ENCODE measurements at regions not wholly inside any gene's neighbourhood (a gene's known extent, or its start where the extent isn't known, plus 50 kb on each side); places are given as distances from the start of the nearest gene placed in this dataset.

DNA sequence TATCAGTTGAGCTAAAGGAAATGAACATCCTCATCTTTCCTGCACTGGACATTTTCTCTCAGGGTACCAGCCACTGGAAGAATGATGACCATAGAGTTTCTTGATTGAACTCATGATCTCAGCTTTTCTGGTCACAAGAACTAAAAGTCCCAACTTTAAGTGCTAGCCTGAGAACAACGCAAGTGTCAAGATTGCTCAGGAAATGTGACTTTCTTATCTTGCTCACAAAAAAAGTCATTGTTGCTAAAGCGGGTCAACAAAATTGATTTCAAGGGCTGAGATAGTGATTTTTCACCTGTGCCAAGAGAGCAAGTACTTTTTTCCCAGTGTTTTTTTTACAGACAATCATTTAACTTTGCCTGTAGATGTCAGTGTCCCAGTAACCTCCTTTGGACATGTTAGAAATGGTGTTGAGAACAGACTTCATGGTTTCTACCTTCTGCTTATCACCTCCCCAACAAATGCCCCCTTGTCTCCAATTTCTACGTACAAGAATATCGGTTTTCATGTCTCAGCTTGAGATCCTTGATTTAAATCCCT, 125.9 kb downstream of the SEMA6D start:
- no peaks in the 10 kb centered on the region for H3K27me3 ChIP-seq (ENCODE audit: insufficient read depth, low read length)
- H3K79me2 ChIP-seq (ENCODE audit: insufficient read depth, low read length) = no peaks in the 10 kb centered on the region
- DNase-seq (ENCODE audit: insufficient read length, low spot score, missing footprints) = no peak
- H3K36me3 ChIP-seq (ENCODE audit: insufficient read depth, low read length) = no peaks in the 10 kb centered on the region
- no peaks in the 10 kb centered on the region for H3K4me1 ChIP-seq (ENCODE audit: insufficient read depth, low read length)
- H4K20me1 ChIP-seq (ENCODE audit: insufficient read depth, low read length) = no peaks in the 10 kb centered on the region
- TF ChIP-seq, protein P1, sequence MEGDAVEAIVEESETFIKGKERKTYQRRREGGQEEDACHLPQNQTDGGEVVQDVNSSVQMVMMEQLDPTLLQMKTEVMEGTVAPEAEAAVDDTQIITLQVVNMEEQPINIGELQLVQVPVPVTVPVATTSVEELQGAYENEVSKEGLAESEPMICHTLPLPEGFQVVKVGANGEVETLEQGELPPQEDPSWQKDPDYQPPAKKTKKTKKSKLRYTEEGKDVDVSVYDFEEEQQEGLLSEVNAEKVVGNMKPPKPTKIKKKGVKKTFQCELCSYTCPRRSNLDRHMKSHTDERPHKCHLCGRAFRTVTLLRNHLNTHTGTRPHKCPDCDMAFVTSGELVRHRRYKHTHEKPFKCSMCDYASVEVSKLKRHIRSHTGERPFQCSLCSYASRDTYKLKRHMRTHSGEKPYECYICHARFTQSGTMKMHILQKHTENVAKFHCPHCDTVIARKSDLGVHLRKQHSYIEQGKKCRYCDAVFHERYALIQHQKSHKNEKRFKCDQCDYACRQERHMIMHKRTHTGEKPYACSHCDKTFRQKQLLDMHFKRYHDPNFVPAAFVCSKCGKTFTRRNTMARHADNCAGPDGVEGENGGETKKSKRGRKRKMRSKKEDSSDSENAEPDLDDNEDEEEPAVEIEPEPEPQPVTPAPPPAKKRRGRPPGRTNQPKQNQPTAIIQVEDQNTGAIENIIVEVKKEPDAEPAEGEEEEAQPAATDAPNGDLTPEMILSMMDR (IDR thresholded peaks at IDR 0.05; ENCODE audit: extremely low read depth, low read depth, low read length) = no peak
- H2AFZ ChIP-seq (ENCODE audit: low read length) = no peak overlapping the region
- H3K9me3 ChIP-seq (ENCODE audit: low read depth, low read length) = no peaks in the 10 kb centered on the region
- H3K4me3 ChIP-seq (ENCODE audit: insufficient read depth, low read length) = no peak overlapping the region
- H3K27ac ChIP-seq (ENCODE audit: low read depth, low read length) = no peak overlapping the region
- no peak overlapping the region for H3K4me2 ChIP-seq (ENCODE audit: insufficient read depth, low read length)

DNA sequence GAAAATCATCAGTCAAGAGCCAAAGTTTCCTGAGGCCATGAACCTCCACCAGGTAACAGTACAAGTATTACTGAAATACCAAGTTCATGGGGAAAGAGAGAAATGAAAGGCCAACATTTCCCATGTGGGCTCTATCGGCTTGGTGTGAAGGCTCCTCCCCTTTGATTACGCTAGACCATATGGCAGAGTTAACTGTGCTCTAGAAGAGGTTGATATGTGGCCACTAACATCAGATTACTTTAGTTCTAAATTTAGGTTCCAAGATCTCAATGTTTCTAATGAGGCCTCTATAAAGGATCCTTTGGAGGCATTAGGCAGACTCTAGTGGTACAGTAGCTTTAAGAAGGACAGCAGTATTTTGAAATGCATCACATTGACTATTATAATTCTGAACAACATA, 127.1 kb downstream of the SEMA6D start:
- TF ChIP-seq, protein P1 (IDR thresholded peaks at IDR 0.05; ENCODE audit: extremely low read depth, low read depth, low read length) = no peak
- no peaks in the 10 kb centered on the region for H3K79me2 ChIP-seq (ENCODE audit: insufficient read depth, low read length)
- H3K4me1 ChIP-seq (ENCODE audit: insufficient read depth, low read length) = no peaks in the 10 kb centered on the region
- no peak overlapping the region for H3K27ac ChIP-seq (ENCODE audit: low read depth, low read length)
- no peaks in the 10 kb centered on the region for H3K27me3 ChIP-seq (ENCODE audit: insufficient read depth, low read length)
- DNase-seq (ENCODE audit: insufficient read length, low spot score, missing footprints) = no peak
- no peak overlapping the region for H2AFZ ChIP-seq (ENCODE audit: low read length)
- no peaks in the 10 kb centered on the region for H3K9me3 ChIP-seq (ENCODE audit: low read depth, low read length)
- H3K4me3 ChIP-seq (ENCODE audit: insufficient read depth, low read length) = no peak overlapping the region
- H3K4me2 ChIP-seq (ENCODE audit: insufficient read depth, low read length) = no peak overlapping the region
- H4K20me1 ChIP-seq (ENCODE audit: insufficient read depth, low read length) = no peaks in the 10 kb centered on the region
- H3K36me3 ChIP-seq (ENCODE audit: insufficient read depth, low read length) = no peaks in the 10 kb centered on the region

DNA sequence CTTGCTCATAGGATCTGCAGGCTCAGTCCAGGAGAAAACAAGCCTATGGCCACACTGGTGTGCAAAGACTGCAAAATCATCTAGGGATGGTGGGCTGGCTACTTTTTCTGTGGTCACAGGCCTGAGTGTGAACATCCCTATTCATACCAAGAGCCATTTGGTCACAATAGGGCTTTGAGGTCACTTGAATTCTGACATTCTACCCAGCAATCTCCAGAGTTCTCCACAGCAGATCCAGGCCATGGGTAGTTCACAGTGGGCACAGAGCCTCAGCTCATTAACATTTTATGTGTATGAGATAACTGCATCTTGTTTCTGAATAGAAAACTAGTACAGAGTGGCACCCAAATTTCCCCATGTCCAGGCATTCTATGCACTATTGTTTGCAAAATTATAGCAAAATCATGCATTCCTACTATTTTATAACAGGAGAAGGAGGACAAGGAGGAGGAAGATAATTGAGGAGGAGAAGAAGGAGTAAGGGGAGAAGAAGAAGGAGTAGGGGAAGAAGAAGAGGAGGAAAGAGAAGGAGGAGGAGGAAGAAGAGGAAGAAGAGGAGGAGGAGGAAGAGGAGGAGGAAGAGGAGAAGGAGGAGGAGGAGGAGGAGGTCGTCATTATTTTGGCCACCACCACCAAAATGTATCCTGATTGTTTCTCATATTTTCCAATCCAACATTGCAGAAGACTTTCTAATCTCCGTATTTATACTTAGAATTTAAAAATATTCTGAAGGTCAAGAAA, 129.0 kb downstream of the SEMA6D start:
- H3K27me3 ChIP-seq (ENCODE audit: insufficient read depth, low read length) = no peaks in the 10 kb centered on the region
- TF ChIP-seq, protein P1 (IDR thresholded peaks at IDR 0.05; ENCODE audit: extremely low read depth, low read depth, low read length) = no peak
- no peaks in the 10 kb centered on the region for H3K9me3 ChIP-seq (ENCODE audit: low read depth, low read length)
- no peak overlapping the region for H2AFZ ChIP-seq (ENCODE audit: low read length)
- no peak for DNase-seq (ENCODE audit: insufficient read length, low spot score, missing footprints)
- no peaks in the 10 kb centered on the region for H3K79me2 ChIP-seq (ENCODE audit: insufficient read depth, low read length)
- no peaks in the 10 kb centered on the region for H4K20me1 ChIP-seq (ENCODE audit: insufficient read depth, low read length)
- no peaks in the 10 kb centered on the region for H3K36me3 ChIP-seq (ENCODE audit: insufficient read depth, low read length)
- H3K27ac ChIP-seq (ENCODE audit: low read depth, low read length) = no peak overlapping the region
- no peak overlapping the region for H3K4me3 ChIP-seq (ENCODE audit: insufficient read depth, low read length)
- no peak overlapping the region for H3K4me2 ChIP-seq (ENCODE audit: insufficient read depth, low read length)
- H3K4me1 ChIP-seq (ENCODE audit: insufficient read depth, low read length) = no peaks in the 10 kb centered on the region

DNA sequence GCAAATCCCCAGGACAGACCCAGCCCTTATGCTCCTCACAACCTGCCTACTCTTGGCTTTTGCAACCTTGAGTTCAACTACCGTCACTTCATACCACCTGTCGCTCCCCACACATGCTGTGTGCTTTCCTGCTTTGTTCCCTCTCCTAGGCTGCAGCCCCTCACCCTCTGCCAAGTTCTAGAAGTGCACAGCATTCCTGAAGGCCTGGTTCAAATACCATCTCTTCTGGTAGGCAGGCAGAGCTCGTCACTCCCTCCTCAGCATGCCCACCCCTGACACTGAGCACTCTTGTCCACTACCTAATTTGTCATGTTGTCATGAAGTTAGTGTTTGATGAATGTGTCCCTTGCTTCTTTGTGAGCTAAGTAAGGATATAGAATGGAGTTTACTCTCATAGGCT, 129.6 kb downstream of the SEMA6D start:
- Histone ChIP-seq H3K79me2 (ENCODE audit: insufficient read depth, low read length) (no peaks in the 10 kb centered on the region), H3K9me3 (ENCODE audit: low read depth, low read length) (no peaks in the 10 kb centered on the region), H3K4me2 (ENCODE audit: insufficient read depth, low read length) (no peak overlapping the region), H3K4me1 (ENCODE audit: insufficient read depth, low read length) (no peaks in the 10 kb centered on the region), H2AFZ (ENCODE audit: low read length) (no peak overlapping the region), H3K27ac (ENCODE audit: low read depth, low read length) (no peak overlapping the region), H3K4me3 (ENCODE audit: insufficient read depth, low read length) (no peak overlapping the region), H3K36me3 (ENCODE audit: insufficient read depth, low read length) (no peaks in the 10 kb centered on the region), H4K20me1 (ENCODE audit: insufficient read depth, low read length) (no peaks in the 10 kb centered on the region), H3K27me3 (ENCODE audit: insufficient read depth, low read length) (no peaks in the 10 kb centered on the region)
- TF ChIP-seq, protein P1 (IDR thresholded peaks at IDR 0.05; ENCODE audit: extremely low read depth, low read depth, low read length) = no peak
- DNase-seq (ENCODE audit: insufficient read length, low spot score, missing footprints) = no peak

Data from osteoblast (primary cell).